ENCODE measurements at regions not wholly inside any gene's neighbourhood (a gene's known extent, or its start where the extent isn't known, plus 50 kb on each side); places are given as distances from the start of the nearest gene placed in this dataset.
A peak's percentile ranks its signal among the peaks of the same experiment; 100 is the strongest.

GRCh38 chr10:124268976-124269375, 149.7 kb downstream of the OAT start:
- H3K27ac ChIP-seq: no peak overlapping the region
- no peak overlapping the region for H3K4me3 ChIP-seq

- Histone ChIP-seq H3K27ac (no peak overlapping the region), H3K4me3 (no peak overlapping the region)
Measured at GRCh38 chr10:124267911-124268549, 150.7 kb downstream of the OAT start.

DNA sequence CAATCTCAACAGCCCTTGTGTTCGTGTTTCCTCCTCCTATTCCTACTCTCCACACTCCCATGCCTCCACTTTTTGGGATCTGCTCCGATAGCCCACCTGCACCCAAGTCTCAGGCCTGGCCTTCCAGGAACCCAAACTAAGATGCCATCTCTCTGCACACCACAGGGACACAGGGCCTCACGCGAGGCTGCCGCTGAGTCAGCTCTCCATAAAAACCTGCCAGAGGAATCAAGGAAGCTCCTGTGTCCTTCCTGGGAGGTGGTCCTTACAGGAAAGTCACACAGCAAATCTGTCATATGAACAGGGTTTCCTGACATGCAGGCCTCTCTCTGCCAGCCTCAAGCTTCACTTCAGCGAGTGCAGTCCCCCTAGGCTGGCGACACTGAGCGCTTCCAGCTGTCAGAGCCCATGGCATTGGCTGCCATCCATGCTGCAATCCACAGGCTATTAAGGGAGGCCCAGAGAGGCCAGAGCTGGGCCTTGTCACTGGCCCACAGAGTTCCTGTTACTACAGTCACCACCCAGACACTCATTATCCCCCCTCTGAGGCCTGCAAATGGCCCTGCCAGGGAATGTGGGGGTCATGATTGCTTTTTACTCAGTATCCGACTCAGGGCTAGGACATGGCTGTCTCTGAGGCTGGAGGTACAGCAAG, 151.4 kb downstream of the OAT start:
- no peak overlapping the region for H3K27ac ChIP-seq
- no peak overlapping the region for H3K4me3 ChIP-seq

- Histone ChIP-seq H3K4me3 (no peak overlapping the region), H3K27ac (no peak overlapping the region)
Measured at GRCh38 chr10:124266468-124267230, 152.1 kb downstream of the OAT start.

DNA sequence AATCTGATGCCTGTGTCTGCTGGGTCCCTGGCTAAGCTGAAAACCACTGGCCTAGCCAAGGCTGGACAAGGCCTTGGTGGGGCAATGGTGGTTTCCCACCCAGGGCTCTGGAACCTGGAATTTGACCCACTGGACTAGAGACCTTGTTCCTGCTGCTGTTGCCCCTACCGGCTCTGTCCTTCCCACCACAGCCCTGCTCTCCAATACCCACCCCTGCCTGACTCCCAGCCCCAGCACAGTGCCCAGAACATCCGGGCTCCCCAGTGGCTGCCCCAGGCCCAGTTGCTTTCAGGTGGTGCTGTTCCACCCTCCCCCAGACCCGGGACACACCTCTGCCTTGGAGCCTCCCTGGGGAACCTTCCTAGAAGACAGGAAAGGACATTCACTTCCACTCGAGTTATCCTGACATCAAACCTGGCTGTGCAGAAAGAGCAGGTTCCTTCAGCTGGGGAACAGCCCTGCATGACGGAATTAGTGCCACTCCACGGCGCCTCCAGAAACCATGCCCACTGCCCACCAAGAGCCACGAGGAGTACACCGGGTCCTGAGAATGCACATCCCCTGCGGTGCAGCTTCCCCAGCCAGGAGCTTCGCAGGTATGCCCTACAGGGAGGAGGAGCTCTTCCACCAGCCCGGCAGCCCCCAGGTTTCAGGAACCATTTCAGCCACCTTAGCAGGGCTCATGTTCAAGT, 152.8 kb downstream of the OAT start:
- Histone ChIP-seq H3K27ac (no peak overlapping the region), H3K4me3 (no peak overlapping the region)

DNA sequence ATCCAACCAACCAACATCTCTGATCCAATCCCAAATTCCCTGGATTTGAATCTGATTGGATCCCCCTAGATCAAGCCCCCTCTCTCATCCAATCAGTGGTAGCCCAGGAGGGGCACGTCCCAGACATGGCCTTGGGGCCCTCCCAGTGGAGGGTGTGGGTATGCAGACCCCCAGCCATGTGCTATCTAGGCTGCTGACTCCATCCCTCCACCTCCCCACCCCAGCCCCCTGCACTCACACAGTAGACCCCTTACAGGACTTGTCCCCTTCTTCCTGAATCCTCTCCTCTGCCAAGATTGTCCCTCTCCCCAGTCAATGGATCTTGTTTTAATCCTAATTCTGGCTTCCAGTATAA, 153.4 kb downstream of the OAT start:
- H3K27ac ChIP-seq: no peak overlapping the region
- H3K4me3 ChIP-seq: no peak overlapping the region

- Histone ChIP-seq H3K4me3 (no peak overlapping the region), H3K27ac (no peak overlapping the region)
Measured at GRCh38 chr10:124264711-124265390, 153.9 kb downstream of the OAT start.

DNA sequence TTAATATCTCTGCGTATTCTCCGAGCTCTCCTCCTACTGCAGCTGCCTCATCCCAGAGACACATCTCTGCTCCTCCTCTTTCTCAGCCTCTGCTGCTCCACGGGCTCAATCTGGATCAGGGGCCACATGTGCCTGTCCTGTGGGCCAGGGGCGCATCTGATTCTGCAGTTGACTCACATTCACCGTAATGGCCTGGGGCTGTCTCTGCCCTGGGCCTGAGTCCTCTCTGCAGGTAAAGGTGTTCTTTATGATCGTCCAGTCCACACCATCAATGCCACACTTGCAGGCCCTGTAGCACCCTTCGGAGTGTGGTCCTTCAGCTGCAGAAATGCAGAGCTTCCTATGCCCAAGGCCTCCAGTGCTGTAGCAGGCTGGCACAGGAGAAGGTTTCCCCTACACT, 154.5 kb downstream of the OAT start:
- Histone ChIP-seq H3K4me3 (no peak overlapping the region), H3K27ac (no peak overlapping the region)

DNA sequence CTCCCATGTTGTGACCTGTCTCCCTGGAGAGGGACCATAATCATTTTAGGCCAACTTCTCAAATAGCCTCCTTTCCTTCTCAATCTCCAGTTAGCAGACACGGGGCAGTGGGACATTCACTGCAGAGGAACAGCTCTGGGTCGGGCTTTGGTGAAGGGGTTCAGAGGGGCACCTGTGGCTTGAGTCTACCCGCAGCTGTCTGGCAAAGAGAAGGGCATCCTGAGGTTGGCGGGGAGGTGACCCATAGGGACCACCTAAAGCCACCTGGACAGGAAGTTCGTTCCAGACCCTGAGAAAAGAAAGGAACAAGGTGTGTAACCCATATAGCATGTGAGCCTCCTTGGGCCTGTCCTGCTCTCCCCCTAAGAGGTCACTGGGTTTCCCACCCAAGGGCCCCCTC, 155.0 kb downstream of the OAT start:
- no peak overlapping the region for H3K4me3 ChIP-seq
- H3K27ac ChIP-seq: no peak overlapping the region

DNA sequence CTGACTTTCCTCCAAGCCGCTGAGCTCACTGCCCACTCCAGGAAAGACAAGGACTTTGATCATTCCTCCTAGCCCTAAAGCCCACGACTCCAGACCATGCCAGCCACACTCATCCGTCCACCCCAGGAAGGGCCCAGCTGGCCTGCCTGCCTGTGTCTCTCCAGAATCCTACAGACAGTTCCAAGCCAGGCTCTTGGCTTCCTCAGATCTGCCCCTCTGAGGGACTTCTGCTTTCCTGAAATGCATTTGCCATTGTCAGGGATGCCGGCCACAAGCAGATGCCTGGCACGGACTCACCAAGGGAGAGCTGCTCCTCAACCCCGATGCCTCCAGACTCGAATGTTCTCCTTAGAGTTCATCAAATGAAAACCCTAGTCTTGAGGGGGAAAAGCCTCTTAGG, 155.8 kb downstream of the OAT start:
- Histone ChIP-seq H3K4me3 (no peak overlapping the region), H3K27ac (no peak overlapping the region)

DNA sequence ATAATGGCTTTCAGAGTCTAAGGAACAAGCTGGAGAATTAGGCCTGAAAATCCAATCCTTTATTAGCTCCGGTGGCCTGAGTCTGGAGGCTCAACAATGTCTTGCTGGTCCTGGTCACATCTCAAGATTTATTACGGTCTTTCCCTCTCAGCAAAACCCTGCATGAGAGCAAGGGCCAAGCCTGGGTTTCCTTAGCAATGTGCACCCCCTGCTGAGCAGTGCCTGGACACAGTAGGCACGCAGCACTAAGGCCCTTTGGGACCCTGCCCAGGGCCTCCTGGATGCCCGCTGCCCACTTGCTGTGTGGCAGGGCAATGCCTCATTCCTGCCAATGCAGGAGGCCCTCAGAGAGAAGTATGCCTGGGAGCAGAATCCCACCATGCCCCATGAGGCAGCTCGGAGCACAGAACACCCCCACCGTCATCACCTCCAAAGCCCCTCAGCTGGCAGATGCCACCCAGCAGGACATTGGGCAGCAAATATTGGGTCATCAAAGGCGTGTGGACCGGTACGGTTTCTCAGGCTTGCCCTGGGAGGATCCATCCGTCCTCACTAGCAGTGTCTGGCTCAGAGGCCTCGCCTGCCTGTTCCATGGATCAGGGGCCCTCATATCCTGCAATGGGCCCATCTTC, 156.4 kb downstream of the OAT start:
- no peak overlapping the region for H3K27ac ChIP-seq
- H3K4me3 ChIP-seq: no peak overlapping the region

DNA sequence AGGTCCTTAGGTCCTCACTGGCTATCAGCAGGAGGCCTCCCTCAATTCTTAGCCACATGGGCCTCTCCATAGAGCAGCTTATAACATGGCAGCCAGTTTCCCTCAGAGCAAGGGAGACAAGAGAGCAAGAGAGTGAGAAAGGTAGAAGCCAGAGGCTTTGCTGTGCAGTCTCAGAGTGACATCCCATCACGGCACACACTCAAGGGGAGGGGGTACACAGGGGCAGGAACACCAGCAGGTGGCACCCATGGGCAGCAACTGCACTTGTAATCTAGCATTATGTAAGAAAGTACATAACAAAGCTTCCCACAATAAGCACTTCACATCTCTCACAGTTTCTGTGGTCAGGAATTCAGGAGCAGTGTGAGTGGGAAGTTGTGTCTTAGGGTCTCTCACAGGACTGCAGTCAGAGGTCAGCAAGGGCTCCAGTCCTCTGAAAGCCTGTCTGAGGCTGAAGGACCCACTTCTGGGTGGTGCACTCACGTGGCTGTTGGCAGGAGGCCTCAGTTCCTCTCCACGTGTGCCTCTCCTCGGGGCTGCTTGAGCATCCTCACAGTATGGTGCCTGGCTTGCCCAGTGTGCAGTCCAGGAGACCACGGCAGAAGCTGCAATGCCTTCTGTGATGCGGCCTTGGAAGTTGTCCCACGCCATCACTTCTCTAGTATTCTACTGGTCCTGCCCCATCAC, 159.4 kb downstream of the OAT start:
- H3K27ac ChIP-seq: no peak overlapping the region

GRCh38 chr10:124257781-124258180, 160.9 kb downstream of the OAT start:
- H3K27ac ChIP-seq: no peak overlapping the region

More for the DNA sequence above, 159.4 kb downstream of the OAT start:
- no peak overlapping the region for H3K4me3 ChIP-seq

GRCh38 chr10:124256151-124256550, 162.6 kb downstream of the OAT start:
- Histone ChIP-seq H3K27ac (no peak overlapping the region), H3K4me3 (no peak overlapping the region)

More at GRCh38 chr10:124257781-124258180, 160.9 kb downstream of the OAT start:
- no peak overlapping the region for H3K4me3 ChIP-seq

- H3K4me3 ChIP-seq: no peak overlapping the region
- H3K27ac ChIP-seq: no peak overlapping the region
Measured at GRCh38 chr10:124255556-124255955, 162.2 kb upstream of the CHST15 start.

- Histone ChIP-seq H3K27ac (no peak overlapping the region), H3K4me3 (no peak overlapping the region)
Measured at GRCh38 chr10:124254490-124254889, 161.1 kb upstream of the CHST15 start.

GRCh38 chr10:124253006-124253405, 159.6 kb upstream of the CHST15 start:
- H3K27ac ChIP-seq: no peak overlapping the region
- no peak overlapping the region for H3K4me3 ChIP-seq

DNA sequence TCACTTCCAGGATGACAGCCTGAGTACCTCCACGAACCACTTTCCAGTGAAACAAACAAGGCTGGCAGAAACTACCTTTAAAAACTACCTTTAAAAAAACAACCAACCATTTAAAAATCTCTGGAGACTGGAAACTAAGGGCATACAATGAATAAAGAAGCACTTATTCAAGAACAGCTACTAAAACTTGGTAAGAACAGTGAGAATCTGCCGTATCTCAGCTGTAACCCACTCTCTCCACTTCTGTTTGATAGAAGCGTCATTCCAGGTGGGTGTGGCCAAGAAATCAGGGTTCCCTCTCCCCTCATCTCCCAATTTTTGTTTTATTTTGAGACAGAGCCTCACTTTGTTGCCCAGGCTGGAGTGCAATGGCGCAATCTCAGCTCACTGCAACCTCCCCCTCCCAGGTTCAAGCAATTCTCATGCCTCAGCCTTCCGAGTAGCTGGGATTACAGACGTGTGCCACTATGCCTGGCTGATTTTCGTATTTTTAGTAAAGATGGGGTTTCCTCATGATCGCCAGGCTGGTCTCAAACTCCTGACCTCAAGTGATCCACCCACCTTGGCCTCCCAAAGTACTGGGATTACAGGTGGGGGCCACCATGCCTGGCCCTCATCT, 158.8 kb upstream of the CHST15 start:
- Histone ChIP-seq H3K27ac (peak overlapping the region in 2 of 21 experiments; percentile 18 to 38), H3K4me3 (no peak overlapping the region)
